GM21381 (cell line): ENCODE measurements at regions not wholly inside any gene's neighbourhood (a gene's known extent, or its start where the extent isn't known, plus 50 kb on each side); places are given as distances from the start of the nearest gene placed in this dataset.
"Not testable (repeated sequence)": the region's sequence is repeated elsewhere in the genome, so short reads cannot be mapped to it uniquely, and the experiment has no call there.

Experiments used
- ATAC-seq: cut with Tn5 transposase; IDR thresholded peaks from one replicate; pipeline ENCODE4 v1.9.1; 2021; ENCODE audit warnings: mild to moderate bottlenecking, moderate library complexity; ENCODE audit not compliant: unreplicated experiment

DNA sequence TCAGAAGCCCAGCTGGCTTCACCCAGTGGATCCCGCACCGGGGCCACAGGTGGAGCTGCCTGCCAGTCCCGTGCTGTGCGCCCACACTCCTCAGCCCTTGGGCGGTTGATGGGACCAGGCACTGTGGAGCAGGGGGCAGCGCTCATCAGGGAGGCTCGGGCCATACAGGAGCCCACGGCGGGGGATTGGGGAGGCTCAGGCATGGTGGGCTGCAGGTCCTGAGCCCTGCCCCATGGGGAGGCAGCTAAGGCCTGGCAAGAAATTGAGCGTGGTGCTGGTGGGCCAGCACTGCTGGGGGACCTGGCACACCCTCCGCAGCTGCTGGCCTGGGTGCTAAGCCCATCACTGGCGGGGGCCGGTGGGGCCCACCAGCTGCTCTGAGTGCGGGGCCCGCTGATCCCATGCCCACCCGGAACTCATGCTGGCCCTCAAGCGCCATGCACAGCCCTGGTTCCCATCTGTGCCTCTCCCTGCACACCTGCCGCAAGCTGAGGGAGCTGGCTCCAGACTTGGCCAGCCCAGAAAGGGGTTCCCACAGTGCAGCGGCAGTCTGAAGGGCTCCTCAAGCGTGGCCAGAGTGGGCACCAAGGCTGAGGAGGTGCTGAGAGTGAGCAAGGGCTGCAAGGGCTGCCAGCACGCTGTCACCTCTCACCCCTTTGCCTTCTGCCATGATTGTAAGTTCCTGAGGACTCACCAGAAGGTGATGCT lies 705.1 kb downstream of the STPG2 start:
- ATAC-seq = not testable (repeated sequence)

- ATAC-seq = no peak
Measured at GRCh38 chr4:97453186-97453585, 690.1 kb downstream of the STPG2 start.

GRCh38 chr4:97457253-97457652 lies 686.0 kb downstream of the STPG2 start:
- ATAC-seq = no peak

- no peak for ATAC-seq
Measured at GRCh38 chr4:97468272-97468671, 675.0 kb downstream of the STPG2 start.

DNA sequence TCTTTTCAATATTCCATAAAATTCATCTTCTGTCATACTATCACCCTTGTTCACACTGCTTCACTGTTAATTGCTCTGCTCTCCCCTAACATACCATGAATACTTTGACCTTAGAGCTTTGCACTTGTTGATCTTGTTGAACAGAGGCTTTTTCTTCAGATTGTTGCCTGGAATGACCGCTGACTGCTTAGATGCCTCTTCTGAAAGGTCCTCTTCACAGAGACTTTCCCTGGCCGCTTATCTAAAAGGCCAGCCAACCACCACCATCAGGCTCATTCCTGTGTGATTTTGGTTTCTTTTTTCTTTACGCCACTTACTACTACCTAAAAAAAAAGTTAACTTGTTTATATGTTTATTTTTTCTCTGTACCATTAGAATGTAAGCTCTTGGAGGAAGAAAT lies 667.7 kb downstream of the STPG2 start:
- no peak for ATAC-seq

DNA sequence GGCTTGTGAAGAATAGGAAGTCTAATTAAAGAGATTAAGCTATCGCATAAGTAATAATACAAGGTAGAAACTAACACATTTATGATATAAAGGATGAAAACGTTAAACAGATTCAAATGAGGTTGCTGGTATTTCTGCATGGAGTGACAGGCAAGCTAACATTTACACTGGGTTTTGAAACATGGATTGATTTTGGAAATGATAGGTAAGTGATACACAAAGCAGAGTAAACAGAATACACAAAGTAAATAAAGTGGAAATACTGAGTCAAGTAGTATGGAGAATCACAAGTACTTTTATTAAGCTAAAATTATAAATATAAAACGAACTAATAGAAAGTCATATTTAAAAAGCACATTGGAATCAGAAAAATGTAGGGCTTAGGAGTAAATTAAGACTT lies 665.3 kb downstream of the STPG2 start:
- ATAC-seq = no peak

GRCh38 chr4:97479388-97479787 lies 663.9 kb downstream of the STPG2 start:
- no peak for ATAC-seq

DNA sequence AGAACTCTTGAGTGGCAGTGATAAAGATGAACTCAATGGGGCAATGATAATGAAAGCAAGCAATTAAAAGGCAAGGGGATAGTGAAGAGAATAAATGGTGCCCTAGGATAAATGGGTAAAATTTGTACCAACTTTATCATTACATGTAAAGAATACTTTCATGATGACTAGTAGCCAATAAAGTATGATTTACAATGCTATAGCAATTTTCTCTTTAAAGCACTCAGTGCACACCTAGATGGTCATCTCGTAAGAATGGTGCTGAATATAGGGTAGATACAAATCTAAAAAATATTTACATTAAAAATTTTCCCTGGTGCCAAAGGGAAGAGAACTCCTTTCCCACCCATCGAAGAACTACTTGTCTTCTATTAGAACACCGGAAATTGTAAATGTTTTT lies 651.4 kb downstream of the STPG2 start:
- ATAC-seq = no peak

GRCh38 chr4:97493815-97494518 lies 649.3 kb downstream of the STPG2 start:
- ATAC-seq = no peak

- ATAC-seq = no peak
Measured at GRCh38 chr4:97496298-97496873, 646.9 kb downstream of the STPG2 start.

GRCh38 chr4:97498875-97499274 lies 644.4 kb downstream of the STPG2 start:
- no peak for ATAC-seq

DNA sequence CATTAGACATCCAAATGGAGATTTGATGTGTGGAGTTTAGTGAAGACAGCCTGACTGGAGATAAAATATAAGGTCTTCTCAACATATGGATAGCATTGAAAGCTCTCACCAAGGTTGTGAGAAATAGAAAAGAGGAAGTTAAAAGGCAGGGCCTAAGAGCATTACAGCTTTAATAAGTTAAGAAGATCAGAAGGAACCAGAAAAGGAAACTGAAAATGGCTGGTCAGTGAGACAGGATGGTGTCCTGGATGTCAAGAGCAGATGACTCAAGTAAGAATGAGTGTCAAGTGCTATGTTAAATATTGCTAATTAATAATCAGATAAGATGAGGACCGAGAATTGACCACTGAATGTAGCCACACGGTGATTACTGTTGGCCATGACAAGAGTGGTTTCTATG lies 642.9 kb downstream of the STPG2 start:
- ATAC-seq = peak; percentile 96

- no peak for ATAC-seq
Measured at GRCh38 chr4:97504713-97505112, 638.6 kb downstream of the STPG2 start.

DNA sequence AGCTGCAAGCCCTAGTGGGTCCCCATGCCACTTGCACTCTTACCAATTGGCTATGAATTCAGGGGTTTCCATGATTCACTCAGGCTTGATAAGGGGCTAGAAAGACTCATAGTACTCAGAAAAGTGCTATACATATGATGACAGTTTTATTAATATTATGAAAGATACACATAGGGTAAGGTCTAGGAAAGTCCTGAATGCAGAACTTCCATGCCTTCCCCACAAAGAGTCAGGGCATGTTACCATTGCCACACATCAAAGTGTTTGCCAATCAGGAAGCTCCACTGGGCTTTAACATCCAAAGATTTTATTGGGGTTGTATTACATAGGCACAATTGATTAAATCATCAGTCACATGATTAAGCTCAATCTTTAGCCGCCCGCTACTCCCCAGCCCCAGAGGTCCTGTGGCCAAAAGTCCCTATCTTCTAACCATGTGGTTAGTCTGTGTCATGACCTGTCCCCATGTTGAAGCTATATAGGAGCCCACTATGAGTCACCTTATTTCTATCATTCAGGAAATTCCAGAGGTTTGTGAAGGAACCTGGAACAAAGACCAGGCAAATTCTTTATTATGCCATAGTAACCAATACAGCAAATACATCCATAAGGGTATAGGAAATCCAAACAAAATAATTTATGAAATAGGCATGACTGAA lies 635.6 kb downstream of the STPG2 start:
- ATAC-seq = no peak
